GM21360 (cell line): ENCODE measurements at regions not wholly inside any gene's neighbourhood (a gene's known extent, or its start where the extent isn't known, plus 50 kb on each side); places are given as distances from the start of the nearest gene placed in this dataset.

Experiments
- ATAC-seq: cut with Tn5 transposase; IDR thresholded peaks from one replicate; pipeline ENCODE4 v1.9.1; 2021; ENCODE audit warnings: mild to moderate bottlenecking, moderate library complexity; ENCODE audit not compliant: unreplicated experiment

DNA sequence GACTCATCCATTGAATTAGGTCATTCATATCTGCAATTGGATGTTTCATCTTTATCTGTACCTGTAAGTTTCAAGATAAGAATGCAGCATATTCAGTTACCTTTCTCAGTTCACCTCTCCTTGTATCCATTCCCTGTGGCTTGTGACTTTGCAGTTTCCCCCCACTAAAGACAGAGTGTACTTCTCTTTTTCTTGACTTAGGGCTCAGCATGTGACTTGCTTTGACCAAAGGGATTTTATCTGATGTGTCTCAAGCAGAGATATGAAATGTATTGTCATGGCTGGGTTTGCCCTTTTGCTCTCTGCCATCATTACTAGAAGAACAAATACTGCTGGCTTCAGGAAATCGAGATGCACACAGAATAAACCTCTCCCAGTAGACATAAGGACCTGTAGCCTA lies 754.8 kb downstream of the ADGRL2 start:
- ATAC-seq, result no peak

DNA sequence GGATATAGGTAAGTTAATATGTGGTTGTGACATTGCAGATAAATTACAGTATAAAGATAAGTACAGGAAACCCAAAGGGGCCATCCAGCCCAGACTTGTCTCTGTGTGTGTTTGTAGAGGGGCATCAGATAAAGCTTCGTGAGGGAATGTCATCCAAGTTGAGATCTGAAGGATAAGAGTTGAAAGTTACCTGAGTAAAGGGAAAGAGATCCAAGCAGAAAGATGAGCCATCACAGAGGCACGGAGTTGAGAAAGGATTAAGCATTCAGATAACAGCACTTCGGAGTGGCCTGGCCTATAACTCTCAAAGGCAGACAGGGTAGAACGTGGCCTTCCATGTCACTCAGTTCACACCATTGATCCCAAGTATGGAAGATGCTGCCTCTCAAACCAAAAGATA lies 749.1 kb downstream of the ADGRL2 start:
- no peak for ATAC-seq

DNA sequence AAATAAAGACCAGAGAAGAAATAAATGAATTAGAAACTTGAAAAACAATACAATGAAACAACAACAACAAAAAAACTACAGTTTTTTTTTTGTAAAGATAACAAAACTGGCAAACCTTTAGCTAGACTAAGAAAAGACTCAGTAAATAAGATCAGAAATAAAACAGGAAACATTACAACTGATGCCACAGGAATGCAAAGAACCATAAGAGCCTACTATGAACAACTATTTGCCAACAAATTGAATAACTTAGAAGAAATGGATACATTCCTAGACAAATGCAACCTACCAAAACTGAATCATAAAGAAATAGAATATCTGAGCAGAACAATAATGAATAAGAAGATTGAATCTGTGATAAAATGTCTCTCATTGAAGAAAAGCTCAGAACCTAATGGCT lies 742.0 kb downstream of the ADGRL2 start:
- ATAC-seq, result no peak

DNA sequence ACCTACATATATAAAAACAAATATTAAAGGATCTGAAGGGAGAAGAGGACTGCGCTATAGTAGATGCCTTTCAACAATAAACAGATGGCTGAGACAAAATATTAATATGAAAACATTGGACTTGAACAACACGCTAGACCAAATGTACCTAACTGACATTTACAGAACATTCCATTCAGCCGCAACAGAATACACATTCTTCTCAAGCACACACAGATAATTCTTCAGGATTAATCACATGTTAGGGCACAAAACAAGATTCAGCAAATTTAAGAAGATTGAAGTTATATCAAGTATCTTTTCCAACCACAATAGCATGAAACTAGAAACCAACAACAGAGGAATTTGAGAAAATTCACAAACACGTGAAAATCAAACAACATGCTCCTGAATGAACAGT lies 741.4 kb downstream of the ADGRL2 start:
- no peak for ATAC-seq

DNA sequence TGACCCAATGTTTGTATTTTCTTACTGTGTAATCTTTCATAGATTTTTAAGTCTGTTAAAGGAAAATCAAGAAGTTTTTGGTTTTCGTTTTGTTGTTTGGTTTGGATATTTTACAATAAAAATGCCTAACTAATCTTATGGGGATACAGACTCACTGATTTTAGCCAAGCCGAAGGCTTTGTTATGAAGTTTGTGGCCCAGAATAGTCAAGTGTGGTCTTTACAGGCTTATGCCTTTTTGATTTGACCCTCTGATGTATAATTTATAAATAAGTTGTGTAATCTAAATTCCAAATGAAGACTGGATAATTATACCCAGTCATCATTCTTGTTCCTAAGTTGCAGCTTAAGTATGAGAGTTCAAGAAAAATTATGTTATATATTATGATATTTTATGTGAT lies 739.3 kb downstream of the ADGRL2 start:
- ATAC-seq, result no peak

DNA sequence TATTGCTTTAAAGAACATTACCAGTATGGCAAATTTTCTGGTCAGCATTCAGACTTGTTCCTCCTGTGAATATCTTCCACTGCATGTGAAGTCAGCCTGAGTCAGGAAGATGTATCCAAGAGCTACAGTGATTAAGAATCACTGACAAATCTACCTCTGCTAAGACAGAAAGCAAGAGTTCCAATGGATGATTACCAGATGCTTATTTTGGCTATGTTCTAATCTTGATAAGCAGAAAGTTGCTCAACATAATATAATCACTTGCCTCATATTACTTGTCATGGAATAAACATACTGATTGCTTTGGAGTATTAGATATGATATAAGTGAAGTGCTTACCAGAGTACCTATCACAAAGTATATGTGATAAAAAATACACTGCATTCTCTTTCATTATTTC lies 738.1 kb downstream of the ADGRL2 start:
- ATAC-seq, result no peak

DNA sequence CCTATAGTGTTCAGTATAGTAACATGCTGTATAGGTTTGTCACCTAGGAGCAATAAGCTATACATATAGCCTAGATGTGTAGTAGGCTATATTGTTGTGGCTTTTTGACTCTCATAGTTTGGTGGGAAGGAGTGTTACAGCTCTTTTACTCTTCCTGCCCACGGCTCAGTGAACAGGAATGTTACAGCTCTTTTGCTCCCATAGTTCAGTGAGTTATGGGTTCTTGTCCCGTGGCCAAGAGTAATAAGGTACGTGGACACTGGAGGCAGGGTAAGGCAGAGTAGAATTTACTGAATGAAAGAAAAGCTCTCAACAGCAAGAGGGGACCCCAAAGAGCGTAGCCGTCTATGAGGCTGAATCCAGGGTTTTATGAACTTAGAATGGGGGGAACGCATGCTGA lies 734.3 kb downstream of the ADGRL2 start:
- no peak for ATAC-seq

DNA sequence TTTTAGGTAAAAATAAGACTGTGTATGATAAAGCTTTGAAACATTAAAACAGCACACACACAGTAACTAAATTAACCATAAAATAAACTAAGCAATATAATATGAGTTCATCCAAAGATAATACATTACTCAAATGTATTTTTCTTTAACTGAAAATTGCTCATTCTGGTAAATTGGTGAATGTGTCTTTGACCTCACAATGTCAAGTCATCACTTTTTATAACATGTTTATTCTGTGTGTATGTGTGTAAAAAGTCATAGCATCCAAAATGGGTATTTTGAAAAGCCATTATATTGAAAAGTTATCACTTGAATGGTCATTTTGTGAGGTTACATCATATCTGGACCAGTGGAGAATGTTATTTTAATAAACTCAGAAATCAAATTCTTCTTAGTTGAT lies 724.6 kb downstream of the ADGRL2 start:
- no peak for ATAC-seq

DNA sequence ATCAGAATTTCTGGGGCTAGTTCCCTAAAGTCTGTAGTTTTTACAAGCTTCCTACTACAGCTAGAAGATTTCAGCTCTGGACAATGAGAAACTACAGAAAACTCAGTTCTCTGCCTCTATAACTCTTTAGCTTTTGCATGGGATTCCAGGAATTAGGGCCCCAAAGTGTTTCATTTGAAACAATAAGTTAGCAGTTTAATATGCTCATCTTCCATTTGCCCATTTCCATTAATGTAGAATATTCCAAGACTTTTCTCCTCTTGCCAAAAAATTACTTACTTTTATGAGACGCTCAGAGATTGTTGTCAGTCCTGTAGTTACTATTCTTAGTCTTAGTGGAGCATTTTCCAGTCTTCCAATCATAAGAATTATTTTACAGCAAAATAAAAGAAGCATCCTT lies 719.9 kb downstream of the ADGRL2 start:
- ATAC-seq, result no peak

DNA sequence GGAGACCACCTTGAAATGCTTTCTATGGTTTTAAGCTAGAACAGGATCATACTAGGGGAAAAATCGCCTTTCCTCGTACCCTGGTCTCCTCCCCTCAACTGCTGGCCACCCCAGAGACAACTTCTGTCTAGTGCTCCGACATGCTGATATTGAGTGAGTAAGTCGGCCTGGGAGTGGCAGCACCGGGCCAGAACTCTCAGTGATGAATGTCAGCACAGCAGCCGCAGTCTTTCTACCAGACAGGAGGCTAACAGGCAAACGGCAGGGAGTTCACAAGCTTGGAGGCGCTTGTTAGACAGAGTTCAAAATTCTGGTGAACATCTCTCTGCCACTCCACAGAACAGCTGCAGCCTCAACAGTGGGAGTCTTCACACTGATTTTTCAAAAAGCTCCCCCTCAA lies 716.9 kb downstream of the ADGRL2 start:
- no peak for ATAC-seq

DNA sequence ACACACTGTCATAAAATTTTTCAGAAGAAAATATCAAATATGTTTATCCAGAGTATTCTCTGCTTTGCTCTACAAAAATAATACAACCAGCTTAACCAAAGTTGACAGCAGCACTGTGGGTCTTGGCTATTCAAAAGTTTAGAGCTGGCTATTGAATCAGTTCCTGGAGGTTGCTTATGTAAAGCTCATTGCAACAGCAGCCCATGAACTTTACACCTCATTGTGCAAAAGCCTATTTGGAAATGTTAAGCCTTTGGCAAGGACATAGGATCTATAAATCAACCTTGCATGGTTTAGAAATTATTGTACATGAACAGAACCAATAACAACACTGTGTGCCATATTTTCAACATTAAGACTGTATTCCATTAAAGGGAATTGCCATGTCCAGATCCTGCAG lies 714.9 kb downstream of the ADGRL2 start:
- ATAC-seq, result no peak

DNA sequence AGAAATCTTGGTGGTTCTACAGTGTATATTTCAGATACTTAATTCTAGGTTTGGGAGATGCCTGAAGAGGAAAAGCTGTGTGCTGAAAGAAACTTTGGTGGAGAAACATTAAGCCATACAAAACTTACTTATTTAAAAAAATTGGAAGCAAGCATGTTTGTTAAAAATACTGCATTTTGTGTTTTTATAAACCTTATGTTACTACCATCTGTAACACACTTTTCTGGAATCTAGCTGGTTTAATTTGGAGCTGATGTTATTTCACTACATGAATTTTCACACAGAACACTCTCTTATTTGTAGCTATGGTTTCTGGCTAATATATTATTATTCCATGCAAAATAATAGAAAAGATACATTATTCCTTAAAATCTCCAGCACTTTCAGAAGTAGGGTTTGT lies 710.7 kb downstream of the ADGRL2 start:
- ATAC-seq, result no peak

DNA sequence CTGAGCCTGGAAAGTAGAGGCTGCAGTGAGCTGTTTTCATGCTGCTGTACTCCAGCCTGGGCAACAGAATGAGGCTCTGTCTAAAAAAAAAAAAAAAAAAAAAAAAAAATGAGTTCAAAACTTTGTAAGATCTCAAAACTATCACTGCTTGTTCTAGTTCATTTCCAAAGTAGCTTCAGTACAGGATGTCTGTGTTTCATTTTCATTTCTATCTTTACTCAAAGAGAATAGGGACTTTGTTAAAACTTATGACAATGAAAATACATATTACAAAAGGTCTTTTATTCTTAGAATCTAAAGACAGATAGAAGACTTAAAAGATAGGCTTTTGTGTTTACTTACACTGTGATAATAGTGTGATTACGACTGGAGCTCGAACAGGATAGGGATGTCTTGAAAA lies 709.7 kb downstream of the ADGRL2 start:
- ATAC-seq, result no peak

DNA sequence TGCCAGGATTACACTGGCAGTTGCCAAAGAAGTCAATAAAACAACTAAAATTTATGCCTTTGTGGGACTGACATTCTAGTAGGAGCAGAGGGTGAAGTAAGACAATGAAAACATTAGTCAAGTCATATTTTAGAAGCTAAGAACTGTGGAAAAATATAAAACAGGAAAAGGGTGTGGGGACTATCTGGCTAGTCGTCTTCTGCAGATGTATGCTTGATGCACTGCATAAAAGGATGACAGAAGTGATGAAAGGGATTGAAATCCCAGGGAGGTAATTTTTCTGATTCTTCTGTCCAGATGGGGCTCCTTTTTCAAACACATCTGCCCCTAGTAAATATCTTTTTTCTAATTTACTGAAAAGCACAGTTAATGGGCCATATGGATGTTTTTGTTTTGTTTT lies 706.3 kb downstream of the ADGRL2 start:
- ATAC-seq, result no peak

DNA sequence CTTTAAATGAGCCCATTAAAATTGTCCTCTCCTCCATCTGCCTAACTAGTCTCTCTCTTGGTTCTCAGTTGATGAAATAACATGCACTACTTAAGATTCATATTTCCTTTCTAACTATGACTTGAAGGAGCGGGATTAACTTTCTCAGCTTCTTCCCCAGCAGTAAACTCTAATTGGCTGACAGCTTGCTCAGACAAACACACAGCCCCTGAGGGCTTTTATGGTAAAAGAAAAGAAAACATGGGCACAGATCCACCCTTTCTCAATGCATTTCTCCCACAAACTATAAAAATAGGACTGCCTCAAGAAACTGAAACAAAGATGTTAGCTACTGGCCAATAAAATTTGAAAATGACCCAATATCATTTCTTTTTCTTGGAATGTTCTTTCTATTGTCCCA lies 703.1 kb downstream of the ADGRL2 start:
- no peak for ATAC-seq

DNA sequence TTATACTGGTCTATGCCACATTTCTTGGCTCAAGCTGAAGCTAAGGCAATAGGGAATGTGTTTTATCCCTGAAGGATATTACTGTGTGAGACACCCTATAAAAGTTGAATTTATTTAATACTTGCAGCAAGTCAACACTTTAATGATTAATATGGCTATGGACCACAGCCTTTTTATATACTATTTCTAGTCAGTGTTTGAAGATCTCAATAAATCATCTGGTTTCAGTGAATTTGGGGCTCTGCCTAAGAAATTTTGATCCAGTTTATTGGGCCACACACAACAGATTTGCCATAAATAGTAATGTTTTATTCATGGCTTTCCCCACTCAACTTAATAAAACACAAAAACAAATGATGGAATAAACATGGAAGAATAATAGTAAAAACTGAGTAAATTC lies 698.3 kb downstream of the ADGRL2 start:
- ATAC-seq, result no peak

DNA sequence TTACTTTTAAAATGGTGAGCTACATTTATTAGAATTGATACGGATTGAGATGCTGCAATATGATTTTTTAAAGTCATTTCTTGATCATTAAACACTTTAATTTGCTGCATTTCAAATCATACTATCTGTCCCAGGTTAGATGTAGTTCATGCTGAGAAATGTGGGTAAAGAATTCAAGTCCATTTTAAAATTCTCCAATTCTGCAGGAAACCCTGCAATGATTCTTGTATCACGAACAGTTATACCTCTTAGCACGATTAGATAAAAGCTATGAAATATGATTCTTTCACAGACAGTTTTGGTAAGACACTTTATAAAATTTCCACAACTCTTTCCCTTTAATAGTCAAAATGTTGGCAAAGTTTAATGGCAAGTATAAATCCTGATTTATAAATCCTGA lies 693.4 kb downstream of the ADGRL2 start:
- ATAC-seq, result no peak

DNA sequence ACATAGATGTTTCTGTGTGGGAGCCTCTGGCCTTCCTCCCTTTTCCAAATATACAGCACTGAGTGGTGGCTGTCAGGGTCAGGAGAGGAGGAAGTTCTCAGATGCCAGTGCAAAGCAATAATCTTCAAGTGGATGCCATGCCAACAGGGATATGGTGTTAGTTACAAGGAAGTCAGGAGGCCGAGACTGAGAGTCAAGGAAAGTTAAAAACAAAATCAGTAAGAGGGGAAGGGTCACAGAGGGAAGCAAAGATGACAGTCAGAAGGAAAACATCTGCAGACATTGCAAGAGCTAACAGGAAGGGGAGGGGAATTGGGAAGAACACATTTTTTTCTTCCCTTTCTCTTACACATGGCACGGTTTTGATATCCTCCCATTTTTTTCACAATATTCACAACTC lies 691.4 kb downstream of the ADGRL2 start:
- no peak for ATAC-seq

DNA sequence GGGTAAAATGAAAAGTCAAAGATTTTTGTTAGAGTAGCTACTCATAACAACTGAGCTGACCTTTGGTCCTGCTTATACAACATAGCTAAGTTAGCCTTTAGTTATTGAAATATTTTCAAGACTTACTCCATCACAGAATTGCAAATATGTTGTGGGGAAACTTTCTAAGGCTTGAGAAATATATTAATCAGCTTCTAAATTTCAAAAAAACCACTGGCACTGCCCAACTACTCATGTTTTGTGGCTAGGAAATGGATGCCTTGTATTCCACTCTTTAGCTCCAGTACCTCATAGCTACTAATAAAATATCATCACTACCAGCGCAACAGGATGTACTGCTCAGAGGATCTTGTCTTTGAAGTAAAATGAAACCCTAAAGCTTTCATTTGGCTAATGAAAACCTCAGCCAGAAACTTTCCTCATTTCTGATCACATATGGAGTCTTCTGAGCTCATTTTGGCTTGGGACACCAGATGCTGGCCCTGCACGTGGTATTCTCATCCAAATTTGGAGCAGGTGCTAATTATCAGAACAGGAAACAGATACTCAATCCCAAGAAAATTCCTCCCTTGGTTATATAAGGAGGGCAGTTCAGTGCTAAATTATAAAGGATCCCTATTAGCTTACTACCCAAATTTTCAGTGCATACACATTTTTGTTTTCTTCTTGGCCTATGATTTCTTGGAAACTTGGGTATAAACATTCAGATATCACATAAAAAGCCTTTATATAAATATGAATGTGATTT lies 690.7 kb downstream of the ADGRL2 start:
- ATAC-seq, result no peak

DNA sequence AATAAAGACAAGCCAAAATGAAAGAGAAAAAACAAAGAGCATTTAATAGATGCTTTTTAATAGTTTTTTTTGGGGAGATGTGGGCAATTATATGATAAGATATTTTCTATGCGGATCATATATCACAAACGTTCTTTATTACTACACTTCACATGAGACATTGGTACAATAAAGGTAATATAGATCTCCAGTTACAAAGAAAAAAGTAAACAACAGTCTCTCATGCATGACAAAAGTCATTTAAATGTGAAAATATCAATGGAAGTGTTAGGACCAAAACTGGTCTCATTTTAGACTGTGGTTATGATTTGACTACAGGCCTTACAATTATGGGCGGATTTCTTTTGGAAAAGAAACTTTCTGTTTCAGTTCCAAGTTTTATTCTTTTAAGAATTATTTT lies 687.0 kb downstream of the ADGRL2 start:
- ATAC-seq, result no peak

DNA sequence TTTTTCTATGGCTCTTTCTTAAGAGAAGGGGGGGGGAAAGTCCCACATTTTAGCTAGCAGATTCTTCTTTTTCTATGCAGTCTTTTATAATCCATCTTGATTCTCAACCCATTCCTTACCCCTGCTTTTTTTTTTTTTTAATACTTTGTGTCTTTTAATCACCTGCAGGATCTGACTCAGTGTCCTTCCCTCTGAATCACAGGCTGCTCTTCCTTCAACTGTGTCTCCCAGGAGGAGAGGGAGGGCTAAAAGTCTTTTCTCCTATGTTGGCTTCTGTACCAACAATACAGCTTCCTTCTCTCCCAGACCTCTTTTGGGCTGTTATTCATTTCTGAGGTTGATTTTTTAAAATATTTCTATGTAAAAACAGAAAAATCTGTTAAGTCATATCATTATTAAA lies 686.2 kb downstream of the ADGRL2 start:
- ATAC-seq, result no peak

DNA sequence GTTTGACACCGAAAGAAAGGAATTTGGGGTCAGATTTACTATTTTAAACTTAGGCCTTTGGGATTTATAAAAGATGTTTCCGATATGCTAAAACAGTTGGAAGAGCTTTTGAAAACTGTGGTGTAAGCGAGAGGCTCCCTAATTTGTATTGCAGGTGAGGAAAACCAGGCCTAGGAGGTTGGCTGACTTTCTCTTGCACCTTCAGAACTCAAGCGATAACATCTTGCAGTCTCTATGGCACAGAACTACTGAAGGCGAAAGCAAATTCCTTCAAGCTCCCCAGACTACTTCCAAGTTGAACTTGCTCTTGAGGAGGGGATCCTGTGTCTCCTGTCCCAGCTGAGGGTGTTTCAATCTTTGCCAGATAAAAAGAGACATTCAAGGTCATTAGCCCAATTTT lies 685.7 kb downstream of the ADGRL2 start:
- no peak for ATAC-seq

DNA sequence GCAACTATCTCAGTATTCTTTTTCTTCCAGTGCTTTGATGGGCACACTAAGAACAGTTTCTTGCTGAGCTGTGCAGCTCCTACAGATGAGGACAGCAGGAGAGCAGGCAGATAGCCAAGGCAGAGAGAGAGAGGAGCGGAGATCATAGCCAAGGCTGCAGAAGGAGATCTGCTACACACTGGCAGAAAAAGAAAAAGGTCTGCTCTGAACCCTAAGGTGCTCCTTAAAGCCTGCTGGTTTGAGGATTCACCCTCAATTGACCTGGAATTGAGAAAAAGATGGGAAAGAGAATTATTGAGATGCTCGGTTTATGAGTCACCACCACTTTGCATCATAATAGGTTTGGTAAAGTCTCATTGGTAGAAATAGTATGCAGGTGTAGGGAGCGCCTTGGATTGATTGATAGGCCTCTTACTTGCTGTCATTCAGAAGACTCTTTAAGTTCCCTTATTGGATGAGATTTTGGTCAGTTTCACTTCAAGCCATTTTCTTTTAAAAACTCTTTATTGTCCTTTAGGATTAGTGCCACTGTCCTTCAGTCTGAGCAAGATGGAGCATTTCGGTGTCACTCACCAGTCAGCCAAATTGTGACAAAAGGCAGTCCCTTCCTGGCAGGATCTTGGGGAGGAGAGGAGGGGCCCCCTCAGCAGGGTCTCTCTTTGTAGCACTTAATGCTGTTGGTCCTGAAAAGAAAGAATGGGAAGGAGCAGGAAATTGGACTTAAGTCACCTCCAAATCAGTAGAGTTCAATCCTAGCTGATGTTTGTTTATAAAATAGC lies 685.0 kb downstream of the ADGRL2 start:
- no peak for ATAC-seq
